H54 (cell line): ENCODE measurements at regions not wholly inside any gene's neighbourhood (a gene's known extent, or its start where the extent isn't known, plus 50 kb on each side); places are given as distances from the start of the nearest gene placed in this dataset.
"Not testable (repeated sequence)": the region's sequence is repeated elsewhere in the genome, so short reads cannot be mapped to it uniquely, and the experiment has no call there.

Source experiments
- DNase-seq: peaks from one replicate; pipeline ENCODE4 v3.0.0; 2011; ENCODE audit warnings: low spot score, mixed read lengths; ENCODE audit not compliant: insufficient read length
- FAIRE-seq: peaks from 3 replicates; lab custom pipeline; 2011; peaks lifted over from hg19 to GRCh38; lab: Jason Lieb, UNC
- POLR2A ChIP-seq: IDR thresholded peaks from 2 replicates; pipeline ENCODE4 v1.6.1; 2011; ENCODE audit warnings: low read depth, mild to moderate bottlenecking, low read length

DNA sequence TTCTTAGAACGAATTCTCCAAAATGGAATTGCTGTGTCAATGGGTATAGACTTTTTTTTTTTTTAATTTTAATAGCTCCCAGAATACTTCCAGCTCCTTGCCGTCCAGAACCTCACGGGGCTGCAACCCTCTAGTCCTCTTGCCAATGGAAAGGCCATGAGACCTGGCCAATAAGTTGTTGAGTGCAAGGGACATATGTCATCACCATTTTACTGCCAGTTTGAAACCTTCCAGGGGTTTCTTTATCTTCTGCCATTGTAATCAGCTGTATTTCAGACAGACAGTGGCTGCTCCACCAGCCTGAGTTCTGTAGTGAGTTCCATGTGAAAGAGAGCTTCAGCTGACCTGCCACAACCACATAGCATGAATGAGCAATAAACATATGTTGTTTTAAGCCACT lies 95.0 kb upstream of the PTPRG start:
- no peak for FAIRE-seq
- no peak for TF ChIP-seq POLR2A
- DNase-seq, result no peak

DNA sequence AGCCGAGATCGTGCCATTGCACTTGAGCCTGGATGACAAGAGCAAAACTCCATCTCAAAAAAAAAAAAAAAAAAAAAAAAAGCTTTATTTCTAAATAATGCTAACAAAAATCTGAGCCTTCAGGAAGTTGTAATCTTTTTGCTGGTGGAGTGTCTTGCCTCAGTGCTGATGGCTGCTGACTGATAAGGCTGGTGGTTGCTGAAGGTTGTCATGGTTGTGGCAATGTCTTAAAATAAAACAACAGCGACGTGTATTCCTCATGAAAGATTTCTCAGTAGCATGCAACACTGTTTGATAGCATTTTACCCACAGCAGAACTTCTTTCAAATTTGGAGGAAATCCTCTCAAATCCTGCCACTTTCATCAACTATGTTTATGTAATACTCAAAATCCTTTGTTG lies 77.4 kb upstream of the PTPRG start:
- DNase-seq (no peak), FAIRE-seq (no peak)
- no peak for TF ChIP-seq POLR2A

DNA sequence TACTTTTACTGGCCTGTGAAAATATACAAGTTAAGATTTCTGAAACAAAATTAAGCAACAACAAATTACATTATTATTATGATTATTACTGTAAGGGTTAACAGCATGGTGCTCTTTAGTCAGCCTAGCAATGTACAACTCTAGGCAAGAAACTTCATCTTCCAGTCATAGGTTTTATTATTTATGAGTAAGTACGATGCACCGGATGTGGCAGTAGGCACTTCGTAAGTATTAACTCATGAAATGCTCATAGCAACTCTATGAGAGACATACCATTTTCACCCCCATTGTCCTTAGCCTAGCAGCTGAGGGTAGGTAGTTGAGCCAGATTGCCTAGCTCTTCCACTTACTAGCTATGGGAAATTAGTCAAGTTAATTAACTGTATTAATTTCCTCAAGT lies 68.0 kb upstream of the PTPRG start:
- TF ChIP-seq POLR2A, result no peak
- DNase-seq, result no peak
- no peak for FAIRE-seq

DNA sequence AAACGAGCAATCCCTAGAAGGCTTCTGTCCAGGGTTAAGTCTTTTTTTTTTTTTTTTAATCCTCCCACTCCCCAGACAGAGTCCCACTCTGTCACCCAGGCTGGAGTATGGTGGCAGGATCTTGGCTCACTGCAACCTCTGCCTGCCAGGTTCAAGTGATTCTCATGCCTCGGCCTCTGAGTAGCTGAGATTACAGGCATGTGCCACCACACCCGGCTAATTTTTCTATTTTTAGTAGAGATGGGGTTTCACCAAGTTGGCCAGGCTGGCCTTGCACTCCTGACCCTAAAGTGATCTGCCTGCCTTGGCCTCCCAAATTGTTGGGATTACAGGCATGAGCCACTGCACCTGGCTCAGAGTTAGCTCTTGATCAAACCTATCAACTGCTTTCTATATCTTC lies 67.1 kb upstream of the PTPRG start:
- DNase-seq, FAIRE-seq: not testable (repeated sequence)

DNA sequence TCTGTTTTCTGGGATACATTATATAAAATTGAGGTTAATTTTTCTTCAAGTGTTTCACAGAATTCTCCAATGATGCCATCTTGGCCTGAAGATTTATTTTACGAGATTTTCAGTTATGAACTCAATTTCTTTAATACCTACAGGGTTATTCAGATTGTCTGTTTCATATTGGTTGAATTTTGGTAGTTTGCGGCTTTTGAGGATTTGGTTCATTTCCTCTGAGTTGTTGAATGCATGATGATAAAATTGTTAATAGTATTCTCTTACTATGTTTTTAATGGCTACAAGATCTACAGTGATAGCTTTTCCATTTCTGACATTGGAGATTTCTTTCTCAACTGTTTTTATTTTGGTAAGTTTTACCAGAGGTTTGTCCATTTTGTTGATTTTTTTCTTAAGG lies 63.9 kb upstream of the PTPRG start:
- FAIRE-seq, result no peak
- no peak for TF ChIP-seq POLR2A
- DNase-seq, result no peak

DNA sequence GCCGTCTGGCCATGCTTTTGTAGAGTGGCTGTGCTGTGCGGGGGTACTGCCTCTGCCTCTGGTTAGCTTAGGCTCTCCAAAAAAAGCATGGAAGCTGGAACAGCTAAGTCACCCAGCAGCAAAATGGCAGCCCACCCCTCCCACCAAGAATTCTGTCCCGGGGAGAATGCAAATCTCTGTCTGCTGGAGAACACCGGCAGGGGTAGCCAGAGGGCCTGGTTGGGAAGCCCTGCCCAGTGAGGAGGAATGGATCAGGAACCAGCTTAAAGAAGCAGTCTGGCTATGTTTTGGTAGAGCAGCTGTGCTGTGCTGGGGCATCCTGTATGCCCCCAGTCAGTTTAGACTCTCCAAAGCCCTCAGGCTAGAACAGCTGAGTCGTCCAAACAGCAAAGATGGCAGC lies 56.2 kb upstream of the PTPRG start:
- no peak for TF ChIP-seq POLR2A
- FAIRE-seq (no peak), DNase-seq (no peak)

DNA sequence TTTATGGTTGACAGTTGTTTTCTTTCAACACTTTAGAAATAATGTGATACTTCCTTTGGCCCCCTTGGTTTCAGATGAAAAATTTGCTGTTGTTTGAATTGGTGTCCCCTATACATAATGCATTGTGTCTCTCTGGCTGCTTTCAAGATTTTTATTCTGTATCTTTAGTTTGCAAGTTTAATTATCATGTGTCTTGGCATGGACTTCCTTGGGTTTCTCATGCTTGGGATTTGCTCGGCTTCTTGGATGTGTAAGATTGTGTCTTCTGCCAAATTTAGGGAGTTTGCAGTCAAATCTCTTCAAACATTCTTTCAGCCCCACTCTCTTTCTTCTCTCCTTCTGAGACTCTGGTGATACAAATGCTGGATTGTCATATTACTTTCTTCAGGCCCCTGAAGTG lies 53.4 kb upstream of the PTPRG start:
- DNase-seq (no peak), FAIRE-seq (no peak)
- no peak for TF ChIP-seq POLR2A
